HG03520 (cell line): ENCODE measurements at regions not wholly inside any gene's neighbourhood (a gene's known extent, or its start where the extent isn't known, plus 50 kb on each side); places are given as distances from the start of the nearest gene placed in this dataset.
"Not testable (repeated sequence)": the region's sequence is repeated elsewhere in the genome, so short reads cannot be mapped to it uniquely, and the experiment has no call there.

Experiments used
- ATAC-seq: cut with Tn5 transposase; IDR thresholded peaks from one replicate; pipeline ENCODE4 v1.9.1; 2021; ENCODE audit warnings: mild to moderate bottlenecking, moderate library complexity; ENCODE audit not compliant: unreplicated experiment

DNA sequence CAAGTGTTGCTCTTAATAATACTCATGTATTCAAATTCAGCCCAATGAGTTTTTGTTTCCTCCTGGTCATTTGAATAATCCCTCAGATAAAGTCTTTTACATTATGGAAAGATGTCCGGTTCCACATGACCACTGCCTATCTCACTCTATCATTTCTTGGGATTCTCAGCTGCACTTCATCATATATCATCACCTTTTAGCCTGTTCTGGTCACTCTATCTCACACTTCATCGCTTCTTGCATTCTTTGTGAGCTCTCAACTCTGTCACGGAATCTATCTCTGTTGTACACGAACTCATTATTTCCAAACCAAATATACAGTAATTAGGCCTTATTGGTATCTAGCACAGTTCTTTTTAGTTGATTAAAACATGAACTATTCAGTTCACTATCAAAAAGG lies 126.9 kb upstream of the HAND2 start:
- ATAC-seq: no peak

DNA sequence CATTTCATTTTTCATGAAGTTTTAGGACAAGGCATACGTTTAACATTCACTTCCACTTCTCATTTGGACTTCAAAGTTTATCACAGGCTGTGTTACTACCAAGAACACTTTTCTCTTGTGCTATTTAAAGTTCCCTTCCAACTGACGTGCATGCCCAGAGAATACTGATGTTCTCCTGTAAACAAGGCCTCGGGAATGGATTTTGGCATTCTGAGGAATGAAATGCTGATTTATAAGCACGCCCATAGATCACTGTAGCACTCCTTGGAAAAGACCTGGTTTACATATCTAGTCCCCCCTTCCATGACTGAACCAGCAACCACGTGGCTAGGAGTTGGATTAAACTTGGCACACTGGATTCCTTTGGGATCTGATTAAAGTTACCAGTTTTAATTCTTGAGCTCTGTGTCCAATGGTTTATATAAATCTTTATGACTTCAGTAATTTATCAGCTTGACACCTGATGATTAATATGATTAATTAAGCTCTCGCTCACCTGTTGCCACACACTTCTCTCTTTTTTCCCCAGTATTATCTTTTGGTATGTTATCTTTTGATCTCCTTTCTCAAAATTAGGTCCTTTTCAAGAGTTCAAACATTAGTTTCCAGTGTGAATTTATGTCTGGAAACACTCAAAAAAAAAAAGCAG lies 122.4 kb upstream of the HAND2 start:
- ATAC-seq: no peak

DNA sequence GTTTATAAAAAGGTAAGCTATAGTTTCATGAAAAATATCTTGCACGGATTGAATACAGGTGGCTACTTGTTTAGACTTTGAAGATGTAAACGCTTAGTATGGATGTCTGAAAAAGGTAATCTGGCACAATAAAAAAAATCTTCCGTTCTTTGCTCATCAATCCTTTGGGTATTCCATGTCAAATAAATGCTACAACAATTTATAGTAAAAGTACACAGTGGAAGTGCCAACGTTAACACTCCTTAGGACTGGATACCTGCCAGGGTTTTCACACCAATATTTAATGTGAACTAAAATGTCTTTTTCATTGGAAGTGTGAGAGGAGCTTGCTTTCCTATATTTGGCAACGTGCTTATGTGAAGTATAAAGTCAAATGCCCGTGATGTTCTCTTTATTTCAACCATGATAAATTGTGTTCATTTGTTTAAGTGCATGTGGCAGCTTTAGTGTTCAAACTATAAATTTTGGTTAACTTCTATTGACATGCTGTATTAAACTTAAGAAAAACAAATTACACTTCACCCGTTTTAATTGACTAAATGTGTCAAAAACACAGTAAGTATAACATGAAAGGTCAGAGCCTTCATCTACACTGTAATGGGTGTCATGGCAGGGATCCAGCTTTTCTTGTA lies 121.7 kb upstream of the HAND2 start:
- no peak for ATAC-seq

DNA sequence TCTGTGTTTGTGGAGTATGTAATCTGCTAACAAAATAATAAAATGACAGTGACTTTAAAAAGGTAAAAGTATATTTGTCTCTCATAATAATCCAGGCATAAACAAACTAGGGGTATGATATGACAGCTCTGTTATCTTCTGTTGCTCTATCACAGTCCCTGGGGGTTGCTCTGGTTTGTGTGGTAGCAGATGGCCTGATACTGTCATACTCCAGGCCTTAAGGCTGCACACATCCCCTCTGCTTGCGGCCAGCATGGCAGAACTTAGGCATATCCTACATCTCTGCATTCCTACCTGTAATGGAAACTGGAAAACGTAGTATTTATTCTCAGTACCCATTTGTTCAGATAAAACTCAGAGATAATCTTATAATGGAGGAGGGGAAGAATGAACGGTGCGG lies 117.9 kb upstream of the HAND2 start:
- ATAC-seq: no peak

DNA sequence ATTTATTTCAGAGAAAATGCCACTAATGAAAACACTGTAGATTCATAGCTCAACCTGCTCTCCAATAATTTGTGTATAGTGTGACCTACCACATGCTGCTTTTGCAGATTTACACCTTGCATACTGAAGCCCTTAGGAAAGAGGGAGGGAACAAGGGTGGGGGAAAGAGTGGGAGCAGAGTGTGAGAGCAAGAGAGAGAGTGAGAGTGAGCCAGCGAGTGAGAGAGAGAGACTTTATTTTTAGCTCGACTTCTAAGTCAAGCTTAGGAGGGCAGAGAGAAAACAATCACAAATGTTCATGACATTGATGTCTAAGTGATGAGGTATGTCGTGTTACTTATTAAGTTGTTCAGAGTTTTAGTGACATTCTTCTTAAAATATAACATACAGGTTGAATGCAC lies 112.5 kb upstream of the HAND2 start:
- ATAC-seq: no peak

DNA sequence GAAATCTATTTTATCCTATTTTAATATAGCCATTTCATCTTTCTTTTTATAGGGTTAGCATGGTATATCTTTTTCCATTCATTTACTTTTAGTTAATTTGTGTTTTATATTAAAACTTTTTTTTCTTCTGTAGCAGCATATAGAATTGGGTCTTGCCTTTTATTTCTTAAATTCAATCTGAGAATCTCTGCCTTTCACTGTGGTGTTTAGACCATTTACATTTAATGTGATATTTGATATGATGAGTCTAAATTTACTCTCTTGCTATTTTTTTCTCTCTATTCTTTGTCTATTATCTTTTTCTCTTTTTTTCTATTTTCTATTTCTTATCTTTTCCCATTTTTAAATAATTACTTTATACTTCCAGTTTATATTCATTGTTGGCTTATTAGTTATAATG lies 105.4 kb upstream of the HAND2 start:
- ATAC-seq: no peak

DNA sequence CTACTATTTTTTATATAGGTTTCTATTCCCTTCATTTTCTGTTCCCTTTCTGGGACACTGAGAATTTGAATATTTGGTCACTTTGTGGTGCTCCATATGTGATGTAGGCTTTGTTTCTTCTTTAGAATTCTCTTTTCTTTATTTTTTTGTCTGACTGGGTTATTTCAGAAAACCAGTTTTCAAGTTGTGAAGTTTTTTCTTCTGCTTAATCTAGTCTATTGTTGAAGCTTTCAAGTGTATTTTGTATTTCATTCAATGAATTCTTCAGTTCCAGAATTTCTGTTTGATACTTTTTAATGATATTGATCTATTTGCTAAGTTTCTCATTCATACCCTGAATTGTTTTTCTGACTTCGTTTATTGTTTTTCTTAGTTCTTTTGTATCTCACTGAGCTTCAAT lies 96.2 kb upstream of the HAND2 start:
- no peak for ATAC-seq

DNA sequence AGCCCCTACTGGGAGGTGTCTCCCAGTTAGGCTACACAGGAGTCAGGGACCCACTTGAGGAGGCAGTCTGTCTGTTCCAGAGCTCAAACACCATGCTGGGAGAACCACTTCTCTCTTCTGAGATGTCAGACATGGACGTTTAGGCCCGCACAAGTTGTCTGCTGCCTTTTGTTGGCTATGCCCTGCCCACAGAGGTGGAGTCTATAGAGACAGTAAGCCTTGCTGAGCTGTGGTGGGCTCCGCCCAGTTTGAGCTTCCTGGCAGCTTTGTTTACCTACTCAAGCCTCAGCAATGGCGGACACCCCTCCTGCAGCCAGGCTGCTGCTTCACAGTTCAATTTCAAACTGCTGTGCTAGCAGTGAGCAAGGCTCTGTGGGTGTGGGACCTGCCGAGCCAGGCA lies 88.6 kb upstream of the HAND2 start:
- not testable (repeated sequence) for ATAC-seq

DNA sequence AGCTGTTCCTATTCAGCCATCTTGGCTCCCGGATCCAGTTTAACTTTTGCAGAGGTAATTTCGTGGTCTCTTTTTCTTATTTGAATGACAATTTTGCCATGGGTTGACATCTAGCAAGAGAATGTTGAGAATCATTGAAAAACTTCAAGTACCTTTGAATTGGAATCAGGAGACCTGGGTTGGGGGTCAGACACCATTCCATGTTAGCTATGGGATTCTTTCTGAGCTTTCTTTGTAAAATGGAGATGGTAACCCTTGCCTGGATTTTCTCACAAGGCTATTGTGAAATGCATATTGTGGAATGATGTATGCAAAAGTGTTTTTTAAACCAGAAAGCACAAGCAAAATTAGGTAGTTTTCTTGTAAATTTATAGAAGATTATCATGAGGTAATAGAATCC lies 79.1 kb upstream of the HAND2 start:
- ATAC-seq: no peak

DNA sequence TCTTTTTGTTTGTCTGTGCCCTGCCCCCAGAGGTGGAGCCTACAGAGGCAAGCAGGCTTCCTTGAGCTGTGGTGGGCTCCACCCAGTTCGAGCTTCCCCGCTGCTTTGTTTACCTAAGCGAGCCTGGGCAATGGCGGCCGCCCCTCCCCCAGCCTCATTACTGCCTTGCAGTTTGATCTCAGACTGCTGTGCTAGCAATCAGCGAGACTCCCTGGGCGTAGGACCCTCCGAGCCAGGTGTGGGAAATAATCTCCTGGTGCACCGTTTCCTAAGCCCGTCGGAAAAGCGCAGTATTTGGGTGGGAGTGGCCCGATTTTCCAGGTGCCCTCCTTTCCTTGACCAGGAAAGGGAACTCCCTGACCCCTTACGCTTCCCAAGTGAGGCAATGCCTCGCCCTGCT lies 78.6 kb upstream of the HAND2 start:
- ATAC-seq: not testable (repeated sequence)

DNA sequence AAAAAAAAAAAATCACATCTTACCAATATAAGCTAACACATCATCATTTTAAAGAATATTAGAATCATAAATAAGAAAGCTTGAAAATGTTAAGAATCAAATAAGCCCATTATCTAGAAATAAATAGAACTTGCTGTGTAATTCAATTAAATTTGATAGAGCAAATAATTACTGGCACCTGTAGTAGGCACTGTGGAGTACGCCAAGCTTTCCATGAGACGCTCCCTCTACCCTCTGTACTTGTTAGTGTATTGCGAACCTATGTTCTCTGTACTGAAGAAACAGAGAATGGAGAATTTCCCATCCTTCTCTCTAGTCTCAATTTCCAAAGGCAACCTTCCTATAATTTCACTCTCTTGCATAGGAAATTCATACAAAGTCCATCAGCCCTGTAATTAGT lies 61.7 kb upstream of the HAND2 start:
- ATAC-seq: no peak

DNA sequence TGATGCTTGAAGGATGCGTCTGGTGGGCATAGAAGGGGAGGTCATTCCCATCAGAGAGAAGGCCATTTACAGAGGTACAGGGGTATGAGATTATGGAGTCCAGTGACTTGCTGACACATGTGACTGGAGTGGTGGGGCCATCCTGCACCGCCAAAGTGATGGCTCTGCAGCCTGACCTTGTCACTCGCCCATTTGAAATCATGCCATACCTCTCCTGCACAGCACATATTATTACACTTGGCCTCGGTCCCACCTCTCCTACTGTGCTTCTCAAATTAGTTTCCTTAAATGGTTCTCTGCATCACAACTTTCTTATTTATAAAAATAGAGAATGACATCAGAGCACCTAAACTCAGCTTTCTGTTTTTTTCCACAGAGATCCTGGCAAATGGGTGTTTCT lies 60.7 kb upstream of the HAND2 start:
- ATAC-seq: no peak

DNA sequence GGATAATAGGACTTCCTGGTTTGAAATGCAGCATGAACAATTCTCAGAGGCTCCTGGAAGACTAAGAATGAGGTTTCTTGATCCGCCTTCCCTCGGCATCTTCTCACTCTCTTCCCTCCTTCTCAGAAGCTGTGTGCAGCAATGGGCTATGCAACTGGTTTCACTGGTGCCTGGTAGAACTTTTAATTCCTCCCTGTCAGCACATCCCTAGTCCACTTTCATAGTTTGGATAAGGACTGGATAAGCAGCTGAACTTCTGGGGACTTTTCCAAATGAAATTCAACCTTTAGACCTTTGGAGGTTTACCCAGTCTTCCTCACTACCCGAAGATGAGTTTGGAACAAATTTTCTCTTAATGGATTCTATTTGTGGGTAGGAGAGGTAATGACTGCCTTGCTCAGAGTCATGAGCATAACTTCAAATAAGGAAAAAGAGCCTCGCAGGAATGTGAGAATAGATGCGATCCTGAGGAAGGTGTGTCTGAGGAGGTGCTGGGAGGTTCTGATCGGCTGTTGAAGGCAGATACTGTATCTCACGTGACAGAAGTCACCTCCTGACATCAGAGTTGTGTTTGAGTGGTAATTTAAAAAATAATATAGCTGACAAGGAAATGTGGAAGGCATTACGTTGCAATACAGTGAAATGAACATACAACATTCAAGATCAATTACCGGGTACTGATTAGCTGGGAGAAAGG lies 56.0 kb upstream of the HAND2 start:
- ATAC-seq: no peak

DNA sequence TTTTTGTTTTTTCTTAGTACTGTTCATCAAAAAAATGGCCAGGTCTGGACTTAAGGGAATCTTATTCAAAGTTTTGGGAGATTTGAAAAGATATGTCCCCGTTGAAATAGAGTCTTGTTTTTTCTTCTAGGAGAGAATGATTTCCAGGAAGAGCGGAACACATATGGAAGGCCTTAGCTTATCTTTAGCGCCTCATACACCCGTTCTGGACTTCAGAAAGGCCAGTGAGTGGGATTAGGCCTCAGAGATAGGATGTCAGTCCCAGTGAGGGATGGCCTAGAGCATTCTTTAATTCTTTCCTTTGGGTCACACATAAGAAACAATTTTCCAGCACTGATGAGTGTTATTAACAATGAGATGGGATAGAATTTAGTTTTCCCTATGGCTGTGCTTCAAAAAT lies 54.5 kb upstream of the HAND2 start:
- no peak for ATAC-seq
